OCI-LY7 (cell line): ENCODE measurements at regions not wholly inside any gene's neighbourhood (a gene's known extent, or its start where the extent isn't known, plus 50 kb on each side); places are given as distances from the start of the nearest gene placed in this dataset.

Source experiments
- BruUV-seq: library from RNA; stranded (reverse); fragments of 400-500 nt; replicated peaks from 2 replicates; lab custom pipeline; 2021; lab: Mats Ljungman, UMichigan
- CTCF ChIA-PET: fragments of 300-600 bp; sonication (Branson Sonifier 250); formaldehyde crosslinking; loops from one replicate; lab custom pipeline; 2022; ENCODE audit warnings: antibody characterized with exemption; ENCODE audit not compliant: unreplicated experiment; lab: Charles Lee
- POLR2A ChIA-PET: fragments of 300-600 bp; sonication (Branson Sonifier 250); formaldehyde crosslinking; loops from one replicate; lab custom pipeline; 2022; ENCODE audit warnings: antibody characterized with exemption; lab: Charles Lee
- DNase-seq: peaks from one replicate; pipeline ENCODE4 v3.0.0-alpha.2; 2015; ENCODE audit warnings: low spot score
- H2AFZ ChIP-seq: fragments of 200-600 bp; sonication (generic), shearing (Covaris generic); 2 replicates; pipeline ENCODE4 v1.6.1; 2014; ENCODE audit warnings: mild to moderate bottlenecking, antibody characterized with exemption, low read length, moderate library complexity
- H3K27ac ChIP-seq: fragments of 200-600 bp; sonication (generic); 2 replicates; pipeline ENCODE4 v1.5.1; 2014; ENCODE audit warnings: mixed run types, low read depth, mild to moderate bottlenecking, moderate library complexity, low read length, inconsistent platforms; ENCODE audit not compliant: poor library complexity, severe bottlenecking
- H3K36me3 ChIP-seq: fragments of 200-600 bp; sonication (generic); 2 replicates; pipeline ENCODE4 v1.6.1; 2014; ENCODE audit warnings: mild to moderate bottlenecking, antibody characterized with exemption, low read length, moderate library complexity, mixed read lengths; ENCODE audit not compliant: insufficient read depth
- H3K4me1 ChIP-seq: fragments of 200-600 bp; sonication (generic); 2 replicates; pipeline ENCODE4 v1.5.1; 2014; ENCODE audit warnings: mild to moderate bottlenecking, low read length; ENCODE audit not compliant: insufficient read depth, poor library complexity, severe bottlenecking
- H3K4me2 ChIP-seq: fragments of 200-600 bp; sonication (generic); 2 replicates; pipeline ENCODE4 v1.6.1; 2014; ENCODE audit warnings: mild to moderate bottlenecking, low read length
- H3K4me3 ChIP-seq: fragments of 200-600 bp; sonication (generic); 2 replicates; pipeline ENCODE4 v1.5.1; 2014; ENCODE audit warnings: mild to moderate bottlenecking, low read depth, low read length; ENCODE audit not compliant: poor library complexity, severe bottlenecking
- H3K79me2 ChIP-seq: fragments of 200-600 bp; sonication (generic); 2 replicates; pipeline ENCODE4 v1.6.1; 2016; ENCODE audit warnings: low read depth, mild to moderate bottlenecking, low read length, moderate library complexity, mixed read lengths; ENCODE audit not compliant: insufficient read depth
- H3K9me2 ChIP-seq: fragments of 200-600 bp; sonication (generic); 2 replicates; pipeline ENCODE4 v1.6.1; 2016; ENCODE audit warnings: mild to moderate bottlenecking, low read length, mixed read lengths; ENCODE audit not compliant: insufficient read depth
- H3K9me3 ChIP-seq: fragments of 200-600 bp; sonication (generic); 2 replicates; pipeline ENCODE4 v1.6.1; 2014; ENCODE audit warnings: mild to moderate bottlenecking, mixed run types, low read length, mixed read lengths
- H4K20me1 ChIP-seq: fragments of 200-600 bp; sonication (generic); 2 replicates; pipeline ENCODE4 v1.6.1; 2014; ENCODE audit warnings: mild to moderate bottlenecking, antibody characterized with exemption, low read length, moderate library complexity, mixed read lengths; ENCODE audit not compliant: insufficient read depth
- CTCF ChIP-seq: fragments of 200-600 bp; sonication (generic); conservative IDR thresholded peaks from 2 replicates; pipeline ENCODE4 v1.5.1; 2014; ENCODE audit warnings: mild to moderate bottlenecking, antibody characterized with exemption, low read length, moderate library complexity, mixed read lengths
- EZH2phosphoT487 ChIP-seq: fragments of 200-600 bp; sonication (generic); IDR thresholded peaks from 2 replicates; pipeline ENCODE4 v1.6.1; 2018; ENCODE audit warnings: low read depth, borderline replicate concordance, mild to moderate bottlenecking, mixed run types, antibody characterized with exemption, low read length, moderate library complexity, mixed read lengths
- intact Hi-C: fragments of 100-400 bp; cut with micrococcal nuclease; formaldehyde crosslinking; loops from one replicate; pipeline ENCODE4 v1.10.0; 2022; ENCODE audit not compliant: unreplicated experiment

GRCh38 chr6:139834232-139834631 is 459.8 kb upstream of the CITED2 start:
- BruUV-seq, result no TSS peak
- Histone ChIP-seq H3K4me3 (no peak overlapping the region), H3K9me3 (no peaks in the 10 kb centered on the region), H3K27ac (no peak overlapping the region), H3K4me2 (no peak overlapping the region), H3K79me2 (no peaks in the 10 kb centered on the region), H4K20me1 (no peaks in the 10 kb centered on the region), H3K36me3 (no peaks in the 10 kb centered on the region), H3K4me1 (no peaks in the 10 kb centered on the region), H2AFZ (no peak overlapping the region), H3K9me2 (no peaks in the 10 kb centered on the region; the same call in 1 of the 2 replicates)
- TF ChIP-seq EZH2phosphoT487 (no peak), CTCF (no peak)
- DNase-seq, result no peak
- POLR2A ChIA-PET, result interaction anchor here (0.7 kb wide), 1 partner anchor 976 kb away, joined by 4 read pairs; no protein-coding TSS in a partner anchor
- intact Hi-C loops, result no loop called here
- CTCF ChIA-PET, result no interaction called here

GRCh38 chr6:139833592-139833991 is 459.1 kb upstream of the CITED2 start:
- Histone ChIP-seq H3K79me2 (no peaks in the 10 kb centered on the region), H3K9me2 (no peaks in the 10 kb centered on the region; the same call in 1 of the 2 replicates), H3K4me3 (no peak overlapping the region), H3K36me3 (no peaks in the 10 kb centered on the region), H3K27ac (no peak overlapping the region), H3K4me2 (no peak overlapping the region), H3K9me3 (no peaks in the 10 kb centered on the region), H3K4me1 (no peaks in the 10 kb centered on the region), H4K20me1 (no peaks in the 10 kb centered on the region), H2AFZ (no peak overlapping the region)
- no peak for TF ChIP-seq CTCF
- TF ChIP-seq EZH2phosphoT487, result no peak
- intact Hi-C loops, result no loop called here
- no TSS peak for BruUV-seq
- ChIA-PET CTCF (no interaction called here), POLR2A (no interaction called here)
- DNase-seq, result no peak

GRCh38 chr6:139832493-139833305 is 458.3 kb upstream of the CITED2 start:
- Histone ChIP-seq H3K4me3 (no peak overlapping the region), H3K9me3 (no peaks in the 10 kb centered on the region), H3K79me2 (no peaks in the 10 kb centered on the region), H3K9me2 (no peaks in the 10 kb centered on the region; the same call in 1 of the 2 replicates), H3K4me2 (no peak overlapping the region), H3K27ac (no peak overlapping the region), H2AFZ (no peak overlapping the region), H3K36me3 (no peaks in the 10 kb centered on the region), H4K20me1 (no peaks in the 10 kb centered on the region), H3K4me1 (no peaks in the 10 kb centered on the region)
- intact Hi-C loops, result no loop called here
- POLR2A ChIA-PET, result interaction anchor here (0.7 kb wide), 1 partner anchor 1950 kb away, joined by 3 read pairs; no protein-coding TSS in a partner anchor
- CTCF ChIA-PET, result interaction anchor here (0.6 kb wide), 1 partner anchor 464 kb away, joined by 3 read pairs; no protein-coding TSS in a partner anchor
- BruUV-seq, result no TSS peak
- DNase-seq, result no peak
- TF ChIP-seq EZH2phosphoT487 (no peak), CTCF (no peak)
